Thoracic aorta (tissue), 2 donors: ENCODE measurements at regions not wholly inside any gene's neighbourhood (a gene's known extent, or its start where the extent isn't known, plus 50 kb on each side); places are given as distances from the start of the nearest gene placed in this dataset.

Source experiments
- ATAC-seq: fragments of 150-250 bp; one replicate; pipeline ENCODE4 v1.8.0; 2017; ENCODE audit warnings: low read depth; ENCODE audit not compliant: insufficient number of reproducible peaks, low FRiP score
- DNase-seq: peaks from one replicate; pipeline ENCODE4 v3.0.0-alpha.2; 2020; ENCODE audit warnings: low spot score
- H3K27ac ChIP-seq, 2 donors: fragments of 200-600 bp; sonication (generic); 1 replicate in 1 of 2; 2 replicates in 1 of 2; pipeline ENCODE4 v1.5.1; 2016; ENCODE audit warnings: mild to moderate bottlenecking in 2 of 2, moderate library complexity in 2 of 2
- H3K27me3 ChIP-seq: fragments of 200-600 bp; sonication (generic); replicated peaks from 2 replicates; pipeline ENCODE4 v1.6.0; 2016; ENCODE audit warnings: mild to moderate bottlenecking; ENCODE audit not compliant: insufficient read depth
- H3K36me3 ChIP-seq: fragments of 200-600 bp; sonication (generic); one replicate; pipeline ENCODE4 v1.5.1; 2016
- H3K4me1 ChIP-seq, 2 donors: fragments of 200-600 bp; sonication (generic); 1 replicate in 1 of 2; 2 replicates in 1 of 2; pipeline versions ENCODE4 v1.5.1 to v1.6.0; 2016; ENCODE audit warnings: low read depth in 2 of 2, mild to moderate bottlenecking in 1 of 2; ENCODE audit not compliant: control insufficient read depth in 1 of 2
- H3K4me3 ChIP-seq: fragments of 200-600 bp; sonication (generic); 2 replicates; pipeline ENCODE4 v1.5.1; 2016; ENCODE audit warnings: mild to moderate bottlenecking
- H3K9me3 ChIP-seq: fragments of 200-600 bp; sonication (generic); 2 replicates; pipeline ENCODE4 v1.5.1; 2016
- TF ChIP-seq, protein P1 (sequence below): fragments of 200-600 bp; sonication (generic); IDR thresholded peaks from one replicate; pipeline ENCODE4 v1.5.1; 2019; ENCODE audit warnings: antibody characterized with exemption

DNA sequence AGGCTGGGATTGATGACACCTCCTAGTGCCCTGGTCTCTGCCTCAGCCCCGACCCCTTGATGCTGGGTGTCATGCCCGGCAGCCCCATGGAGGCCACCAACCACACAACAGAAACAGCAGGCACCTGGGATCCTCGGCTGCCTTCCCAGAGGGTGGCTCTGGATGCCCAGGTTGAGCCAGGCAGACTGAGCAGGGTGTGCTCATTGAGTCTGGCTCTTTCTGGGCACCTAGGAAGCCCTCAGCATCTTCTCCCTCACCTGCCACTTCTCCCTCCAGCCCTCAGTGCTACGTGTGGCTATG, 484.5 kb upstream of the MGMT start:
- Histone ChIP-seq H3K9me3 (no peaks in the 10 kb centered on the region), H3K4me3 (no peak overlapping the region), H3K27me3 (no peaks in the 10 kb centered on the region), H3K27ac (no peak overlapping the region), H3K36me3 (no peaks in the 10 kb centered on the region), H3K4me1 (no peaks in the 10 kb centered on the region)
- DNase-seq: no peak
- TF ChIP-seq, protein P1, sequence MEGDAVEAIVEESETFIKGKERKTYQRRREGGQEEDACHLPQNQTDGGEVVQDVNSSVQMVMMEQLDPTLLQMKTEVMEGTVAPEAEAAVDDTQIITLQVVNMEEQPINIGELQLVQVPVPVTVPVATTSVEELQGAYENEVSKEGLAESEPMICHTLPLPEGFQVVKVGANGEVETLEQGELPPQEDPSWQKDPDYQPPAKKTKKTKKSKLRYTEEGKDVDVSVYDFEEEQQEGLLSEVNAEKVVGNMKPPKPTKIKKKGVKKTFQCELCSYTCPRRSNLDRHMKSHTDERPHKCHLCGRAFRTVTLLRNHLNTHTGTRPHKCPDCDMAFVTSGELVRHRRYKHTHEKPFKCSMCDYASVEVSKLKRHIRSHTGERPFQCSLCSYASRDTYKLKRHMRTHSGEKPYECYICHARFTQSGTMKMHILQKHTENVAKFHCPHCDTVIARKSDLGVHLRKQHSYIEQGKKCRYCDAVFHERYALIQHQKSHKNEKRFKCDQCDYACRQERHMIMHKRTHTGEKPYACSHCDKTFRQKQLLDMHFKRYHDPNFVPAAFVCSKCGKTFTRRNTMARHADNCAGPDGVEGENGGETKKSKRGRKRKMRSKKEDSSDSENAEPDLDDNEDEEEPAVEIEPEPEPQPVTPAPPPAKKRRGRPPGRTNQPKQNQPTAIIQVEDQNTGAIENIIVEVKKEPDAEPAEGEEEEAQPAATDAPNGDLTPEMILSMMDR: no peak
- ATAC-seq: no peak

DNA sequence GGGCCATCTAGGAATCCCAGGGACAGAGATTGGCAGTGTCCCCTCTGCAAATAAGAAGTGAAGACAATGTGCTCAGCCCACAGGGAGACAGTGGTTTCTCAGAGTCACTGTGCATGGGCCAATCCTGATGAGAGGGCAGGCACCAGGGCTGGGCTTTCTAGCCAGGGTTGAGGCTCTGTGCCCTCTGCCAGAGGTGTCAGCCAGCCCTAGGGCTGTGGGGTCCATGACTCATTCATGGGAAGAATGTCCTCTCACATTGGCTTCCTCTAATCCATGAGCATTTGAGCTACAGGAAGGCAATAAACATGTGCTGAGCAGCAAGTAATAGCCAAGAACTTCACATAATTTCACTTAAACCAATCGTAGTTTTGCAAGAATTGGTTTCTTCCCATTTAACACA, 482.0 kb upstream of the MGMT start:
- ATAC-seq (no peak), DNase-seq (no peak)
- TF ChIP-seq, protein P1: no peak

DNA sequence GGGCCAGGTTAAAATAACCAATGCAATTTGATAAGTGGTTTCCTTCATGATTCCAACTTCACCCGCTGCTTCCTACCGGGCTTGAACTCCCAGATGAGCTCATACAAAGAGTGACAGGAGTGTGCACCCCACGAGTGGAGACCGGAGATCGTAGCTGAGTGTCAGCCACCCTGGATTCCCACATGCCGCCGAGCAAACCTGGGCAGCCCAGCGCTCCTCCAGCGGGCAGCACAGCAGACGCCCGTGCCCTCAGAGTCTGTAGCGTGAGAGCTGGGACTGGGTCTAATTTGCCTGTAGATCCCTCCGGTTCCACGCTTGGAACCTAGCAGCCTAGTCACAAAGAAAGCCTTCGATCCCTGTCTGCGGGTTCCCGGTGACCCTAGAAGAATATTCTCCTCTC, 476.1 kb upstream of the MGMT start:
- TF ChIP-seq, protein P1: no peak
- DNase-seq: no peak

More for the DNA sequence above, 482.0 kb upstream of the MGMT start:
- no peaks in the 10 kb centered on the region for H3K9me3 ChIP-seq
- no peaks in the 10 kb centered on the region for H3K36me3 ChIP-seq
- H3K27me3 ChIP-seq: no peaks in the 10 kb centered on the region
- H3K27ac ChIP-seq: no peak overlapping the region
- H3K4me1 ChIP-seq: no peaks in the 10 kb centered on the region
- H3K4me3 ChIP-seq: no peak overlapping the region

DNA sequence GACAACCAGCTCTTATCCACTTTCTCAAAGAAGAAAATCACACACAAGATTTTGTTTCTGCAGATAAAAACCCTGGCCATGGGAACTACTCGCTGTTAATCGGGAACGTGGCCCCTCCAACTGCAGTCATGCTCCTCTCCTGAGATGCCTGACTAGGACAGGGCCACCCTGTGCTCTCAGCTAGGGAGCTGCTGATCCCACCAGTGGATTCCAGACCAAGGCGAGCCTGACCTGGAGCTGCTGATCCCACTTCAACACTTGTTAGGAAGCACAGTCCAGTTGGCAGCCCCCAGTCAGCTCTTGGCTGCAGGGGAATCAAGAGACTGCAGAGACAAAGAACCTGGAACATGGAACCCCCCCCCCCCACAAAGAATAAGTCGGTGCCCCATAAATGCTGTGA, 474.3 kb upstream of the MGMT start:
- Histone ChIP-seq H3K27ac (no peak overlapping the region), H3K36me3 (no peaks in the 10 kb centered on the region), H3K4me3 (no peak overlapping the region), H3K9me3 (no peaks in the 10 kb centered on the region), H3K4me1 (no peaks in the 10 kb centered on the region), H3K27me3 (no peaks in the 10 kb centered on the region)
- no peak for ATAC-seq
- no peak for DNase-seq
- TF ChIP-seq, protein P1: no peak

More for the DNA sequence above, 476.1 kb upstream of the MGMT start:
- no peak overlapping the region for H3K4me3 ChIP-seq
- H3K4me1 ChIP-seq: no peaks in the 10 kb centered on the region
- no peaks in the 10 kb centered on the region for H3K9me3 ChIP-seq
- no peaks in the 10 kb centered on the region for H3K36me3 ChIP-seq
- no peak overlapping the region for H3K27ac ChIP-seq
- no peaks in the 10 kb centered on the region for H3K27me3 ChIP-seq
- no peak for ATAC-seq

DNA sequence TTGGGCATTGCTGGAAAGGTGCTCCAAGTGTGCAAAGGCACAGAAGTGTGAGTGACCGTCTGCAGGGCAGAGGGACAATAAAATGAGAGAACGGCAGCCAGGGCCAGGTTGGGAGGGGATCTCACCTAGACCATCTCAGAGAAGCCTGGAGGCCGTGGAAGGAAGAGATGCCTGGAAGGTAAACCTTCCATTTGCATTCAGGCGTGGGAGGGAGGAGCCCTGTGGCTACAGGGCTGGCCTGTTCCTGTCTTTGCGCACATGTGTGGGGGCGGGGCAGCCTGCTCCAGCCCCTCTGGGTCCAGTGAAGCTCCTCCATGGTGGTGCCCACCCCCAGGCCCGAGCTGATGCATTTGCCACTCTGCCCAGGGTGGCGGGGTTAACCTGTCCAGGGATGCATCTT, 473.6 kb upstream of the MGMT start:
- no peaks in the 10 kb centered on the region for H3K27me3 ChIP-seq
- no peak for ATAC-seq
- no peaks in the 10 kb centered on the region for H3K4me1 ChIP-seq
- H3K27ac ChIP-seq: no peak overlapping the region
- TF ChIP-seq, protein P1: no peak
- no peak for DNase-seq
- H3K9me3 ChIP-seq: no peaks in the 10 kb centered on the region
- H3K4me3 ChIP-seq: no peak overlapping the region
- H3K36me3 ChIP-seq: no peaks in the 10 kb centered on the region
